Omental fat pad (tissue), 3 donors: ENCODE measurements at regions not wholly inside any gene's neighbourhood (a gene's known extent, or its start where the extent isn't known, plus 50 kb on each side); places are given as distances from the start of the nearest gene placed in this dataset.

Experiments
- ATAC-seq: fragments of 150-250 bp; one replicate; pipeline ENCODE4 v1.9.1; 2016; ENCODE audit warnings: mild to moderate bottlenecking, moderate library complexity; ENCODE audit not compliant: low FRiP score
- DNase-seq: peaks from one replicate; pipeline ENCODE4 v3.0.0-alpha.2; 2019; ENCODE audit warnings: low spot score
- CTCF ChIP-seq, 3 donors: fragments of 450-650 bp; IDR thresholded peaks; one replicate each; pipeline ENCODE4 v1.5.1; 2016 to 2017; ENCODE audit warnings: antibody characterized with exemption in 3 of 3, mild to moderate bottlenecking in 3 of 3, moderate library complexity in 2 of 3

- no peak for ATAC-seq
- DNase-seq: no peak
These were observed 458.9 kb downstream of the TYW1 start for GRCh38 chr7:67455508-67455907.

DNA sequence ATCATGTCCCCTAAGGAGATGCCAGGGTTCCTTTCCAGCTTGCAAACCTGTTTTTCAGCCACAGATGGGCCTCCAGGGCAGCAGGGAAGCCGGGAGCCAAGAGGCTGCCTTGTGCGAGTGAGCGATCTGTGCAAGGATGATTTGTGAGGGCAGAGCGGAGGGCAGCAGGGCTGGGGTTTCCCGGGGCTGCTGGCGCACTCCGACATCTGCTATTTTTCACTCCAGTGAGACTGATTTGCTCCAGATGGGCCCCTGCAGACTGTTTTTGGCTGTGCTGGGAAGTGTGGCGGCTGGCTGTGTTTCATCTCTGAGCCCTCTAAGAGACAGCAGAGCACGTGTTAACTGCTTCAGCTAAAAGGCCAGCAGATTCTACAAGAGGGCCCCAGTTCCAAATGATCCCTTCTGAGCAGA, 466.2 kb downstream of the TYW1 start:
- no peak for DNase-seq
- no peak for TF ChIP-seq CTCF (IDR thresholded peaks at IDR 0.05)
- ATAC-seq: peak; percentile 72

More at GRCh38 chr7:67455508-67455907, 458.9 kb downstream of the TYW1 start:
- TF ChIP-seq CTCF (IDR thresholded peaks at IDR 0.05): no peak

- ATAC-seq: no peak
- no peak for TF ChIP-seq CTCF (IDR thresholded peaks at IDR 0.05)
- DNase-seq: no peak
These were observed 466.7 kb downstream of the TYW1 start for GRCh38 chr7:67463316-67463715.

DNA sequence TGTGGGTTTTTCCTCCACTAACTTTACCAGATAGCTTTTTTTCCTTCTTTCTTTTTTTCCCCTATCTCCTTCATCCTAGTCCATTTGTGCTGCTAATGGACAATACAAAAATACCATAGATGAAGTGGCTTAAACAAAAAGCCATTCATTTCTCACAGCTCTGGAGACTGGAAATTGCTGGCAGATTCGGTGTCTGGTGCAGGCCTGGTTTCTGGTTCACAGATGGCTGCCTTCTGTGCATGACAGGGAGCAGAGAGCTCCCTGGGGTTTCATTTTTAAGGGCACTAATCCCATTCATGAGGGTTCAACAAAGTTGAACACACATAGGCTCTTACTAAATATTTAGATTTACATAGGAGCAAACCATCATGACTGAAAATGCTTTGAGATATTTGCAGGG, 467.4 kb downstream of the TYW1 start:
- no peak for DNase-seq
- ATAC-seq: no peak
- no peak for TF ChIP-seq CTCF (IDR thresholded peaks at IDR 0.05)

GRCh38 chr7:67466109-67466508, 469.5 kb downstream of the TYW1 start:
- ATAC-seq (no peak), DNase-seq (no peak)
- TF ChIP-seq CTCF (IDR thresholded peaks at IDR 0.05): no peak

DNA sequence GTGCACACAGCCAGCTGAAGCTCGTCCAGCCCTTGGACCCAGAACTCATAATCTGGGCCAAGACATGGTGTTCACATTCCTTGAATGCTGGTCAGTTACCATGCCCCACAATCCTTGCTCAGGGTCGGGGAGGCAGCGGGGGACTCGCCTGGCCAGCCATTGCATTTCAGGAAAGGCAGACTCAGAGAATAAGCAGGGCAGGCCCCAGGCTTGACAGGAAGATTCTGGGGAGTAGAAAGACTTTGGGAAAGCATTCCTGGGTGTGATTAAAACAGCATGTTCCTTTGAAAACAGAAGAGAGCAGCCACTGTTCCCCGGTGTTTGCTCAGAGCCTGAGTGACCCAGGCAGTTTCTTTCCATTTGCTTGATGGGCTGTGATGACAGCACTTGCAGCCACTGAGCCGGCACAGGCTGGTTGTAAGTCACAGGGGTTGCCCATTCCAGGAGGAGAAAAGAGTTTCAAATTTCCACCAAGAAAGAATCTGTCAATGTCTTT, 473.7 kb downstream of the TYW1 start:
- TF ChIP-seq CTCF (IDR thresholded peaks at IDR 0.05): no peak
- DNase-seq (no peak), ATAC-seq (no peak)

DNA sequence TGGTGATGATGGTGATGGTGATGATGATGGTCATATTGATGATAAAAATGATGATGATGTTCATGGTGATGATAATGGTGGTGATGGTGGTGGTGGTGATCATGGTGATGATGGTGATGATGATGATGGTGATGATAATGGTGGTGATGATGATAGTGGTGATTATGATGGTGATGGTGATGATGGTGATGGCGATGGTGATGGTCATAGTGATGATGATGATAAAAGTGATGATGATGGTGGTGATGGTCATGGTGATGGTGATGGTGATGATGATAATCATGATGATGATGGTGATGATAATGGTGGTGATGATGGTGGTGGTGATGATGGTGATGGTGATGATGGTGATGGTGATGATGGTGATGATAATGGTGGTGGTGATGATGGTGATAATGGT, 478.7 kb downstream of the TYW1 start:
- DNase-seq: no peak
- no peak for ATAC-seq
- no peak for TF ChIP-seq CTCF (IDR thresholded peaks at IDR 0.05)
